H54 (cell line): ENCODE measurements at regions not wholly inside any gene's neighbourhood (a gene's known extent, or its start where the extent isn't known, plus 50 kb on each side); places are given as distances from the start of the nearest gene placed in this dataset.
"Not testable (repeated sequence)": the region's sequence is repeated elsewhere in the genome, so short reads cannot be mapped to it uniquely, and the experiment has no call there.

Experiments used
- DNase-seq: peaks from one replicate; pipeline ENCODE4 v3.0.0; 2011; ENCODE audit warnings: low spot score, mixed read lengths; ENCODE audit not compliant: insufficient read length
- FAIRE-seq: peaks from 3 replicates; lab custom pipeline; 2011; peaks lifted over from hg19 to GRCh38; lab: Jason Lieb, UNC
- POLR2A ChIP-seq: IDR thresholded peaks from 2 replicates; pipeline ENCODE4 v1.6.1; 2011; ENCODE audit warnings: low read depth, mild to moderate bottlenecking, low read length

GRCh38 chr5:147080391-147080790, 154.4 kb upstream of the STK32A start:
- DNase-seq (no peak), FAIRE-seq (no peak)
- no peak for TF ChIP-seq POLR2A

GRCh38 chr5:147081311-147081764, 153.5 kb upstream of the STK32A start:
- TF ChIP-seq POLR2A: no peak
- DNase-seq (no peak), FAIRE-seq (no peak)

- DNase-seq (no peak), FAIRE-seq (no peak)
- no peak for TF ChIP-seq POLR2A
Measured at GRCh38 chr5:147084702-147085101, 150.1 kb upstream of the STK32A start.

GRCh38 chr5:147085409-147085808, 149.4 kb upstream of the STK32A start:
- TF ChIP-seq POLR2A: no peak
- DNase-seq (no peak), FAIRE-seq (no peak)

GRCh38 chr5:147092044-147092443, 142.8 kb upstream of the STK32A start:
- DNase-seq: no peak
- no peak for TF ChIP-seq POLR2A
- no peak for FAIRE-seq

- DNase-seq: no peak
- no peak for FAIRE-seq
- no peak for TF ChIP-seq POLR2A
Measured at GRCh38 chr5:147093138-147093537, 141.7 kb upstream of the STK32A start.

- DNase-seq: no peak
- TF ChIP-seq POLR2A: no peak
- FAIRE-seq: no peak
Measured at GRCh38 chr5:147095740-147096139, 139.1 kb upstream of the STK32A start.

- TF ChIP-seq POLR2A: no peak
- DNase-seq: peak; percentile 12
- no peak for FAIRE-seq
Measured at GRCh38 chr5:147098233-147098790, 136.5 kb upstream of the STK32A start.

GRCh38 chr5:147101659-147102369, 133.0 kb upstream of the STK32A start:
- FAIRE-seq: no peak
- no peak for DNase-seq
- no peak for TF ChIP-seq POLR2A

GRCh38 chr5:147112899-147113298, 121.9 kb upstream of the STK32A start:
- TF ChIP-seq POLR2A: no peak
- DNase-seq: no peak
- no peak for FAIRE-seq

GRCh38 chr5:147113967-147114366, 120.9 kb upstream of the STK32A start:
- TF ChIP-seq POLR2A: no peak
- no peak for FAIRE-seq
- DNase-seq: no peak

GRCh38 chr5:147139759-147140158, 95.1 kb upstream of the STK32A start:
- DNase-seq, FAIRE-seq: not testable (repeated sequence)

GRCh38 chr5:147140558-147140957, 94.3 kb upstream of the STK32A start:
- FAIRE-seq: no peak
- DNase-seq: no peak
- no peak for TF ChIP-seq POLR2A

GRCh38 chr5:147141580-147141979, 93.2 kb upstream of the STK32A start:
- not testable (repeated sequence) for FAIRE-seq, DNase-seq

- no peak for TF ChIP-seq POLR2A
- DNase-seq: no peak
- FAIRE-seq: no peak
Measured at GRCh38 chr5:147143215-147143614, 91.6 kb upstream of the STK32A start.
